T-cell (primary cell): ENCODE measurements at regions not wholly inside any gene's neighbourhood (a gene's known extent, or its start where the extent isn't known, plus 50 kb on each side); places are given as distances from the start of the nearest gene placed in this dataset.

Experiments used
- ATAC-seq, 4 experiments: fragments of 200-7000 bp in 3 of 4; fragments of 150-1000 bp in 1 of 4; cut with Tn5 transposase; replicated peaks in 1 of 4; 1 replicate in 3 of 4; 2 replicates in 1 of 4; pipeline ENCODE4 v1.10.0; 2021; ENCODE audit warnings: moderate library complexity in 3 of 4, mild to moderate bottlenecking in 2 of 4, moderate number of reproducible peaks in 1 of 4
- CTCF ChIA-PET, 2 donors: fragments of 300-600 bp; sonication (Branson Sonifier 250); formaldehyde crosslinking; loops; one replicate each; lab custom pipeline; 2022; ENCODE audit warnings: antibody characterized with exemption in 2 of 2; lab: Charles Lee
- POLR2A ChIA-PET, 2 donors: fragments of 300-600 bp; sonication (Branson Sonifier 250); formaldehyde crosslinking; loops; one replicate each; lab custom pipeline; 2022; ENCODE audit warnings: antibody characterized with exemption in 2 of 2; lab: Charles Lee
- DNase-seq, 35 experiments: peaks; one replicate each; pipeline versions ENCODE4 v3.0.0 to v3.0.0-alpha.2; 2013 to 2023
- H3K27ac ChIP-seq: one replicate; pipeline ENCODE4 v1.5.1; 2013; ENCODE audit warnings: low read length
- H3K27me3 ChIP-seq, 2 experiments: replicated peaks in 1 of 2; 1 replicate in 1 of 2; 2 replicates in 1 of 2; pipeline versions ENCODE4 v1.6.1 to v1.7.0; 2013; ENCODE audit warnings: low read length in 1 of 2, mixed read lengths in 1 of 2; ENCODE audit not compliant: control insufficient read depth in 2 of 2, insufficient read depth in 2 of 2; ENCODE audit errors: extremely low read depth in 1 of 2
- H3K36me3 ChIP-seq, 2 donors: 1 replicate in 1 of 2; 2 replicates in 1 of 2; pipeline versions ENCODE4 v1.6.1 to v1.7.0; 2013; ENCODE audit warnings: low read length in 1 of 2; ENCODE audit not compliant: control insufficient read depth in 2 of 2, insufficient read depth in 1 of 2; ENCODE audit errors: extremely low read depth in 1 of 2
- H3K4me1 ChIP-seq, 2 experiments: 1 replicate in 1 of 2; 2 replicates in 1 of 2; pipeline versions ENCODE4 v1.6.1 to v1.7.0; 2013; ENCODE audit warnings: low read length in 2 of 2, mixed read lengths in 1 of 2; ENCODE audit not compliant: insufficient read depth in 2 of 2, control insufficient read depth in 1 of 2; ENCODE audit errors: extremely low read depth in 1 of 2
- H3K4me3 ChIP-seq, 2 donors: 1 replicate in 1 of 2; 2 replicates in 1 of 2; pipeline versions ENCODE4 v1.5.1 to v1.7.0; 2013; ENCODE audit warnings: mild to moderate bottlenecking in 2 of 2, low read length in 1 of 2, moderate library complexity in 1 of 2; ENCODE audit not compliant: control insufficient read depth in 1 of 2; ENCODE audit errors: extremely low read depth in 1 of 2
- H3K9me3 ChIP-seq: 2 replicates; pipeline ENCODE4 v1.7.0; 2013
- H3K27ac Mint-ChIP-seq, 2 donors: one replicate each; pipeline ENCODE4 v1.8.0; 2020 to 2021; ENCODE audit warnings: mild to moderate bottlenecking in 2 of 2, mixed read lengths in 2 of 2
- H3K27me3 Mint-ChIP-seq, 2 donors: one replicate each; pipeline ENCODE4 v1.8.0; 2021 to 2022; ENCODE audit warnings: mixed read lengths in 2 of 2
- H3K36me3 Mint-ChIP-seq: one replicate; pipeline ENCODE4 v1.8.0; 2021; ENCODE audit warnings: mixed read lengths
- H3K4me1 Mint-ChIP-seq, 3 donors: one replicate each; pipeline ENCODE4 v1.8.0; 2020 to 2022; ENCODE audit warnings: mixed read lengths in 3 of 3, mild to moderate bottlenecking in 1 of 3
- H3K4me3 Mint-ChIP-seq, 3 donors: one replicate each; pipeline ENCODE4 v1.8.0; 2020 to 2022; ENCODE audit warnings: mild to moderate bottlenecking in 3 of 3, mixed read lengths in 3 of 3, moderate library complexity in 3 of 3
- H3K9me3 Mint-ChIP-seq, 3 donors: one replicate each; pipeline ENCODE4 v1.8.0; 2020 to 2022; ENCODE audit warnings: mixed read lengths in 3 of 3
- WGBS: methylation state at CpG from one replicate; pipeline ENCODE4 v1.1.5; 2013; ENCODE audit warnings: missing lambda C conversion rate; ENCODE audit not compliant: insufficient coverage; 5-methylcytosine and 5-hydroxymethylcytosine counted together

DNA sequence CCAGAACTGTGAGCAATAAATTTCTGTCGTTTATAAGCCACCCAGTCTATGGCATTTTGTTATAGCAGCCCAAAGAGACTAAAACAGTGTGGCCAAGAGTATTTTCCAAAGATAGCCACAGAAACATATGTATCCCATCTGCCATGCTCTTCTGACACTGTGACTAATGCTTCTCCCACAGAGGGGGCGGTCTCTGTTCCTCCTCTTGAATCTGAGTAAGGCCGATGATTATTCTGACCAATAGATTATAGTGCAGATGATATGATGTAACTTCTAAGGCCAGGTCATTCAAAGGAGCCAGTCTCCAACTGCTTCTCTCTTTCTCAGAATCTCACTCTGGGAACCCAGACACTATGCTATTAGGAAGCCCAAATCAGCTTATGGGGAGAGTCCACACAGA, 570.7 kb downstream of the BCOR start:
- no CpG with 5 or more reads among the region's 3 CpGs for WGBS
- ChIA-PET POLR2A (no interaction called here), CTCF (no interaction called here)
- Mint-ChIP-seq H3K4me3 (no peak overlapping the region), H3K4me1 (no peaks in the 10 kb centered on the region), H3K27ac (no peak overlapping the region), H3K27me3 (peaks cover 0 to 5% of the 10 kb centered on the region in 2 donors), H3K36me3 (no peaks in the 10 kb centered on the region), H3K9me3 (no peaks in the 10 kb centered on the region)
- no peaks in the 10 kb centered on the region for H3K9me3 ChIP-seq
- no peaks in the 10 kb centered on the region for H3K36me3 ChIP-seq
- H3K27ac ChIP-seq = no peak overlapping the region
- no peak for DNase-seq
- H3K4me1 ChIP-seq = no peaks in the 10 kb centered on the region
- ATAC-seq = no peak
- H3K4me3 ChIP-seq = no peak overlapping the region
- H3K27me3 ChIP-seq = no peaks in the 10 kb centered on the region

DNA sequence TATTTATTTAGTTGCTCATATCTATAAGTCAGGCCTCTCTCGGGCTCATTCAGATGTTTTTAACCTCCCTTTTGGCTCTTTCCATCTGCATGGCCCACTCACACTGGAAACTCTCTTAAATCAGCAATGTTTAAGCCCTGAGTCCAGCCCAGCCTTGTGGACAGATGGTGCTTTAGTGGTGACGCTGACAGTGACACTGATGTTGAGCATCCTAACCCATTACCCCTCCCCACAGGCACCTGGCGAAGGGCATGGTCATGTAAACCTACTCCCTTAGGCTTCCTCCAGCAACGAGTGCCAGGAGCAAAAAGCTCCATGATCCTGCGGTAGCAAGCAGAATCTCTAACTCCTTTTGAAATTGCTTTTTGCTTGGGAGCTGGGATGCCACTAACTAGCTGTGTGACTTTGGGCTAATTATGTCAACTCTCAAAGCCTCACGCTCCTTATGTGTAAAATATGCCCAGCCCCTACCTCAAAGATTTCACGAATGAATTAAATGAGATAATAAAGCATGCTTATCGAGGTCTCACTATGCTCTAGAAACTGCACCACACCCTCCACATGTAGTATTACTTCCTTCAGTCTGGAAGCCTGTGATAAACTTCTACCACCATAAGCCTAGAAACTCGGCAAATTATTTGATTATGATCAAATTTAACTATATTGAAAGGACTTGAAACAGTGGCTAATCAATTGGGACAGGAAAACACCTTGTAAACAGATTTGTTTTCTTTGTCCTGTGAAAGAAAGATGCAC, 569.4 kb downstream of the BCOR start:
- DNase-seq (no peak), ATAC-seq (no peak)
- CTCF ChIA-PET = no interaction called here
- H3K4me1 Mint-ChIP-seq = no peaks in the 10 kb centered on the region
- Histone ChIP-seq H3K27ac (no peak overlapping the region), H3K36me3 (no peaks in the 10 kb centered on the region), H3K9me3 (no peaks in the 10 kb centered on the region), H3K4me3 (no peak overlapping the region), H3K4me1 (no peaks in the 10 kb centered on the region), H3K27me3 (no peaks in the 10 kb centered on the region)
- peaks cover 0 to 5% of the 10 kb centered on the region in 2 donors for H3K27me3 Mint-ChIP-seq
- no peaks in the 10 kb centered on the region for H3K36me3 Mint-ChIP-seq
- 83% methylated on average over 1 of the region's 9 CpGs for WGBS
- H3K4me3 Mint-ChIP-seq = no peak overlapping the region
- no peak overlapping the region for H3K27ac Mint-ChIP-seq
- peaks cover 0 to 3% (median 0%) of the 10 kb centered on the region in 3 donors for H3K9me3 Mint-ChIP-seq
- POLR2A ChIA-PET = no interaction called here

DNA sequence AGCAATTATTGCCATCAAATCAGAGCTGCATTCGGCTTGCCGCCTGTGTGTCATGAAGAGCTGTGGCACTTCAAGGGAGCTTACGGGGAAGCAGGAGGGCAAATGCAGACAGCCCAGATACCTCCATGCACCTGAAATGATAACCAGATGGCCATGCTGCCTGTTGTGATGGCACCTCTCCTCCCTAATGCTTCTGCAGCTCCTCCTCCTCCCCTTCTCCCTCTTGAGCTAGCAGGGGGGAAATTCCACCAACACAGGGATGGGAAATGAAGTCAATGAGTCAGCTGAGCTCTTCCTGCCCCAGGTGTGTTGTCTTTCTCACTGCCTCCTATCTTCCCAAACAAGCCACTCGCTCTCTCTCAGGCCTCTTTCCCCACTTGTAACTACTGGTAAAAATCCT, 565.0 kb downstream of the BCOR start:
- peaks cover 0 to 3% (median 0%) of the 10 kb centered on the region in 3 donors for H3K9me3 Mint-ChIP-seq
- no peak for ATAC-seq
- Histone ChIP-seq H3K27ac (no peak overlapping the region), H3K27me3 (no peaks in the 10 kb centered on the region), H3K36me3 (no peaks in the 10 kb centered on the region), H3K9me3 (no peaks in the 10 kb centered on the region), H3K4me3 (no peak overlapping the region), H3K4me1 (no peaks in the 10 kb centered on the region)
- ChIA-PET POLR2A (interaction anchor here in 1 of 2 donors (0.5 kb wide), 1 partner anchor 289 kb away, joined by 6 read pairs; no protein-coding TSS in a partner anchor), CTCF (no interaction called here)
- H3K27me3 Mint-ChIP-seq = peaks cover 10 to 17% of the 10 kb centered on the region in 2 donors
- H3K4me1 Mint-ChIP-seq = no peaks in the 10 kb centered on the region
- WGBS = 90% methylated on average over 2 of the region's 4 CpGs
- no peaks in the 10 kb centered on the region for H3K36me3 Mint-ChIP-seq
- no peak for DNase-seq
- no peak overlapping the region for H3K4me3 Mint-ChIP-seq
- H3K27ac Mint-ChIP-seq = no peak overlapping the region

DNA sequence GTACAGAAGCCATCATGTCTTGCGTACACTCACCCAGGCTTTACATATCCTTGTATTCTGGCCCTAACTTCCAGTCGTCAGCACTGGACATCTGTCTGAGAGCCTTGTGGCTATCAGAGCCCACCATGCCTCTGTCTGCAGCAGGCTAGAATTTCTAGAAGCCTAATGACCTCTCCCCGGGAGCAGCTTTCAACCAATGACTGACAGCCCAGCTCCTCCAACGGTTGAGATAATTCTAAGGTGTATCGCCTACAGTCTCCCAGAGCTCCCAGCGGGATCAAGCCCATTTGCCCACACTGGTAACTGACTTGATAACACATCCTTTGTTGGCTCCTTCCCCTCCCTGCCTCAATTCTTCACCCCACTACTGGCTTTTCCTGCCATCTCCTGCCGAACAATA, 562.8 kb downstream of the BCOR start:
- Histone ChIP-seq H3K27ac (no peak overlapping the region), H3K36me3 (no peaks in the 10 kb centered on the region), H3K27me3 (no peaks in the 10 kb centered on the region), H3K4me3 (no peak overlapping the region), H3K9me3 (no peaks in the 10 kb centered on the region), H3K4me1 (no peaks in the 10 kb centered on the region)
- no peaks in the 10 kb centered on the region for H3K4me1 Mint-ChIP-seq
- POLR2A ChIA-PET = no interaction called here
- no peak for DNase-seq
- peaks cover 13 to 22% of the 10 kb centered on the region in 2 donors for H3K27me3 Mint-ChIP-seq
- ATAC-seq = no peak
- no peak overlapping the region for H3K27ac Mint-ChIP-seq
- H3K36me3 Mint-ChIP-seq = no peaks in the 10 kb centered on the region
- CTCF ChIA-PET = no interaction called here
- no peak overlapping the region for H3K4me3 Mint-ChIP-seq
- H3K9me3 Mint-ChIP-seq = peaks cover 0 to 3% (median 0%) of the 10 kb centered on the region in 3 donors
- 97% methylated on average over 5 of the region's 7 CpGs for WGBS

DNA sequence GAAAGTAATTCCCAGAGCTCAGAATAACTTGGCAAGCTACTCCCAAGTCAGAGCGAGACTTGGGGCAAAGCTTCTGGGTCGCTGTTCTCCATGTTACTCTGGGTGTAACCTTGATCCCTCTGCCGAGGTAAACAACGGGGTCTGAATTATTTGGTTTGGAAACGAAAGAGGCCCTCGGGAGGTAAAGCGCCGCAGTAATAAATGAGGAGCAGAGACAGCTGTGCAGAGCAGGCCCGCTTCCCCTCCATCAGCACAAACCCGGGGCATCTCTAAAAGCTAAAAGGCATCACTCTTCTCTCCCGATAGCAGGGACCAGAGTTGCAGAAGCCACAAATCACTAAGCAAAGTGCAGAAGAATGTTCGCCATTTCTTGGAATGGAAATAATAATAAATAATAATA, 561.5 kb downstream of the BCOR start:
- 100% methylated on average over 2 of the region's 12 CpGs for WGBS
- Histone ChIP-seq H3K27me3 (no peaks in the 10 kb centered on the region), H3K4me3 (no peak overlapping the region), H3K27ac (no peak overlapping the region), H3K9me3 (no peaks in the 10 kb centered on the region), H3K4me1 (no peaks in the 10 kb centered on the region), H3K36me3 (no peaks in the 10 kb centered on the region)
- Mint-ChIP-seq H3K27ac (no peak overlapping the region), H3K4me3 (no peak overlapping the region), H3K36me3 (no peaks in the 10 kb centered on the region), H3K9me3 (peaks cover 0 to 3% (median 0%) of the 10 kb centered on the region in 3 donors), H3K4me1 (no peaks in the 10 kb centered on the region), H3K27me3 (peaks cover 13 to 22% of the 10 kb centered on the region in 2 donors)
- ChIA-PET POLR2A (no interaction called here), CTCF (no interaction called here)
- no peak for ATAC-seq
- no peak for DNase-seq

DNA sequence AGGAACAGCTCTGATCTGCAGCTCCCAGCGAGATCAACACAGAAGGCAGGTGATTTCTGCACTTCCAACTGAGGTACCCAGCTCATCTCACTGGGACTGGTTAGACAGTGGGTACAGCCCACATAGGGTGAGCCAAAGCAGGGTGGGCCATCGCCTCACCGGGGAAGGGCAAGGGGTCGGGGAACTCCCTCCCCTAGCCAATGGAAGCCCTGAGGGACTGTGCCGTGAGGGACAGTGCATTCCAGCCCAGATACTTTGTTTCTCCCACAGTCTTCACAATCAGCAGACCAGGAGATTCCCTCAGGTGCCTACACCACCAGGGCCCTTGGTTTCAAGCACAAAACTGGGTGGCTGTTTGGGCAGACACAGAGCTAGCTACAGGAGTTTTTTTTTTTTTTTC, 555.9 kb downstream of the BCOR start:
- H3K27ac ChIP-seq = no peak overlapping the region
- Mint-ChIP-seq H3K9me3 (peaks cover 8 to 20% (median 12%) of the 10 kb centered on the region in 3 donors), H3K27ac (no peak overlapping the region), H3K27me3 (peaks cover 7 to 15% of the 10 kb centered on the region in 2 donors), H3K4me3 (no peak overlapping the region), H3K4me1 (no peaks in the 10 kb centered on the region), H3K36me3 (no peaks in the 10 kb centered on the region)
- no peaks in the 10 kb centered on the region for H3K4me1 ChIP-seq
- H3K4me3 ChIP-seq = no peak overlapping the region
- ATAC-seq (no peak), DNase-seq (no peak)
- H3K27me3 ChIP-seq = peaks cover 0 to 3% of the 10 kb centered on the region in 2 experiments
- ChIA-PET CTCF (interaction anchor here (0.6 to 0.7 kb wide), 2 partner anchors 64 to 143 kb away, joined by 3 read pairs; no protein-coding TSS in a partner anchor), POLR2A (interaction anchor here in 1 of 2 donors (0.6 kb wide), 1 partner anchor 9 kb away, joined by 3 read pairs; no protein-coding TSS in a partner anchor)
- no peaks in the 10 kb centered on the region for H3K36me3 ChIP-seq
- no peaks in the 10 kb centered on the region for H3K9me3 ChIP-seq
- WGBS = 84% methylated on average over 4 of the region's 5 CpGs
